RPMI8226 (cell line): ENCODE measurements at regions not wholly inside any gene's neighbourhood (a gene's known extent, or its start where the extent isn't known, plus 50 kb on each side); places are given as distances from the start of the nearest gene placed in this dataset.

ENCODE experiments used
- DNase-seq: peaks from one replicate; pipeline ENCODE4 v3.0.0-alpha.2; 2015

DNA sequence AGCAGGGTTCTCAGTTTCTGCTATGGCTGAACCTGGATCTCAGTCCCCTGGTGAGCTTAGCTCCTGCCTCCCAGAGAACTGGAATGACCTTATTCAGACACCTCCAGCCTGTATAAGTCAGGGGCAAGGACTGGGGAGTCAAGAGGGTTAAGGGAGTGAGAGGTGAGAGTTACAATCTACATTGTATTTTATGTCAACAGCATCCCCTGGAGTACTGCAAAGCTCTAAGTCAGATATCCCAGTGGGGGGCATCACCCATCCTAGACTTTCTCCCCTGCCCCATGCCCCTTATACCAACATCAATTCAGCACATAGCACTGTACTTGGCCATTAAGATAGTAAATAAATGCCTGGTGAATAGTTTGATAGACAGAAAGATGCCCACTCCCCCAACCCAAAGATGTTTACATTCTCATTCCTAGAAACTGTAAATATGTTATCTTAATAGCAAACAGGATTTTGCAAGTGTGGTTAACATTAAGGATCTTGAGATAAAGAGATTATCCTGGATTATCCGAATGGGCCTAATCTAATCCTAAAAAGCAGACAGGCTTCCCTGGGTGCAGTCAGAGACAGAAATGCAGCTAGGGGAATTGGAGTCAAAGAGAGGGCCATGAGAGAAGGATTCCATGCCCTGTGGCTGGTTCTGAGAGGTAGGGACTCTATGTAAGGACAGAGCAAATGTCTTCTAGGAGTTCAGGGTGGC, 132.3 kb upstream of the RASGRP1 start:
- no peak for DNase-seq

GRCh38 chr15:38698254-38698653, 133.6 kb upstream of the RASGRP1 start:
- DNase-seq: no peak

- DNase-seq: peak; percentile 63
Observed at GRCh38 chr15:38699633-38700230, 135.1 kb upstream of the RASGRP1 start.

DNA sequence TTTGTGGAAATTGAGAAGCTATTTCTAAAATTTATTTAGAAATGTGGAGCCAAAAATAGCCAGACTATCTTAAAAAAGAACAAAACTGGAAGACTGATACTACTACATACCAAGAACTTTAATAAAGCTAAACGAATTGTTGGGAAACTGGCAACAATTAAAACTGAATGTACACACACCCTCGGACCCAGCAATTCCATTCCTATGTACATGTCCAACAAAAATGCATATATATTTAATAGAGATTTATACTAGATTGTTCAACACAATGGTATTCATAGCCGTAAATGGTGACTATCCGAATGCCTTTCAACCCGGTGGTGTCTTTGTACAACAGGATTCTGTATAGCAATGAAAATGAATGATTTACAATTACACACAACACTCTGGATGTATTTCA, 136.5 kb upstream of the RASGRP1 start:
- no peak for DNase-seq

GRCh38 chr15:38702178-38702912, 137.7 kb upstream of the RASGRP1 start:
- DNase-seq: peak; percentile 69

GRCh38 chr15:38705436-38706219, 141.0 kb upstream of the RASGRP1 start:
- no peak for DNase-seq

DNA sequence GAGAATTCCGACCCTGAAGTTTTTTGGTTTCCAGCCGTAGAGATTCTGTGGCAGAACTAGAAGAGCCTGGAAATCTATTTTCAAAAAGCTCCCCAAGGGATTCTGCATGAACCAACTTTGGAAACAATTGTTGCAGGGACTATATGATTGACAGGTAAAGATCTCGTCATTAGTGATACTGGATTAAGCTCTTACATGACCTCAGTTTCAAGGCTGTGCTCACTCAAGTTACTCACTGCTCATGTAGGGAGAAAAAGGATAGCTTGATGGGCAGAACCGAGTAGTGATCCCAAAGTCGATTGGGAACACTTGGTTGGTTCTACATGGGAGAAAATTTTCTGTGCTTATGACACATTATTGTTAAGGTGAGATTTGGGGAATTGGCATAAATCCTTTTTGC, 142.3 kb upstream of the RASGRP1 start:
- no peak for DNase-seq

GRCh38 chr15:38707802-38708671, 143.4 kb upstream of the RASGRP1 start:
- peak; percentile 45 for DNase-seq

DNA sequence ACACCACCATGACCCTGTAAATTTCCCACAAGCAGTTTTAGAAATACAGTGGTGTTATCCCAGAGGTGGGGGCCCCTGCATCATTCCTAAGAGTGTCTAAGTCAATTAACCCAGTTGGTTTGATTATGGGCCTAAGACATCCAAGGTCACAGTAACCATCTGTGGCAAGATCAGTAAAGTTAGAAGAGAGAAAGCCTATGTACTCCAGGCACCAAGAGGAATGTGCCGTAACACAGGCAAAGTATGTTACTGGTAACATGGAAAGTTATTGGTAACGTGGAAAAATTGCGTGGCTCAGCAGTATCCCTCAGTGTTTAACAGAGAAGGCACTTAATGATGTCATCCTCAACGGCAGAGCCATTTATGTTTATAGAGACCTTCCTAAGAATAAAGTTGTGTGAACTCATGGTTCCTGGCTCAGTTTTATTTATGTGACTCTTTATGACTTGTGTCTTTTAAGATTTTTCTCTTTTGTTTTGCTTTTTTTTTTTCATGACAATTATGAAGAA, 144.1 kb upstream of the RASGRP1 start:
- no peak for DNase-seq

GRCh38 chr15:38709196-38709595, 144.6 kb upstream of the RASGRP1 start:
- DNase-seq: no peak

- DNase-seq: no peak
Observed at GRCh38 chr15:38714309-38715072, 149.9 kb upstream of the RASGRP1 start.

- DNase-seq: no peak
Observed at GRCh38 chr15:38720893-38721567, 156.4 kb upstream of the RASGRP1 start.

DNA sequence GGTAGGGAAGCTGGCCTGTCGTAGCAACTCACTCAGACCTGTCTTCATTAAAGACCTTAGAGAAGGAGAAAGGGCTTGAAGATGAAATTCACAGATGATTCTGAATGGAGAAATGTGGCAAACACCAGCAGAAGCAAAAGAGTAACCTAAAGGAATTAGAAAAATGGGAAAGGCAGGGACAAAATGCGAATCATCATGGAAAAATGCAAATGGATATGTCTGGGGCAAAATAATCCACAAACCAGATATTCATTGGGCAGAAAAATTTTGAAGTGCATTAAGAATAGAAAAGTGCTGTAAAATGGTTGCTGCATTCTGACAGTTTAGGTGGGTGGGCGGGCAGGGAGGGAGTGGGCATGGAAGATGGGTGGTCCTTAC, 156.9 kb upstream of the RASGRP1 start:
- DNase-seq: no peak

DNA sequence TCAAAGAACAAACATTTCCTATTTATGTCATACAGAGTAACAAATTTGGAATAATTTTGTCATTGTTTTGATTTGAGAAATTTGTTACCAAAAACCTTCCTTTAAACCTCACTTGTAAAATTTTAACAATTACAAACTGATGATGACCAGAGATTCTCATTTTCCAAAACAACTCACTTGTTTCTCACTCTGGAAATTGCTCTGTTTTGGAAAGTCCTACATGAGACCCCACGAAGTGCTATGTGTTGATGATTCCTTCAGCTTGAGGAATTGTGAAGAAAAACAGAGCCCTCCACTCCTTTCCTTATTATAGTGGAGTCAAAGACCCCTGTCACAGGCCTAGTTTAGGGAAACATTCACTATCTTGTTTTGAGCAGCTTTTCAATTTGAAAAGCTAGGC, 157.6 kb upstream of the RASGRP1 start:
- DNase-seq: no peak

DNA sequence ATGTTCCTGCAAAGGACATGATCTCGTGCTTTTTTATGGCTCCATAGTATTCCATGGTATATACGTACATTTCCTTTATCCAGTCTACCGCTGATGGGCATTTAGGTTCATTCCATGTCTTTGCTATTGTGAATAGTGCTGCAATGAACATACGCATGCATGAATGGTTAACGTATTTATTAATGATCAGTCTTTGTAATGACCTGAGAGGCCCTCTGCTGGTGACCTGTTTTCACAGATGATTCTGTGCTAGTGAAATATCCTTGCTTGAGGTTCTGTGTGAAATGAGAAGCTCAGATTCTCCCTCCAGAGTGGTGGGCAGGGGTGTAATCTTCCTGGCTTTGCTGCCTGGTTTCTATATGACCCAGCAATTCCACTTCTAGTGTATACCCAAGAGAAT, 160.2 kb upstream of the RASGRP1 start:
- DNase-seq: no peak

- no peak for DNase-seq
Observed at GRCh38 chr15:38726187-38726586, 161.6 kb upstream of the RASGRP1 start.

DNA sequence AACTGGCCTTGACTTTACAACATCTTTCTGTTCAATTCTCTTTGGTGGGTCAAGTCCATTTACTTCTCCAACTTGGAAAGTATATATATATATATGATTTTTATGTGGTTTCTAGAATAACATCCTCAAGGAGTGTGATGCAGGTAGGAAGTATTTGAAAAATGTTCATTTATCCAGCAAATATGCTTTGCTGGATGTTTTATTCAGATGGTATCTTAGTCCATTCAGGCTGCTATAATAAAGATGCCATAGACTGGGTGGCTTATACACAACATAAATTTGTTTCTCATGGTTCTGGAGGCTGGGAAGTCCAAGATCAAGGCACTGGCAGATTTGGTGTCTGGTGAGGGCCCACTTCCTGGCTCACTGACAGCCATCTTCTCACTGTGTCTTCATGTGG, 168.7 kb upstream of the RASGRP1 start:
- DNase-seq: no peak

- no peak for DNase-seq
Observed at GRCh38 chr15:38740206-38740605, 175.6 kb upstream of the RASGRP1 start.

- no peak for DNase-seq
Observed at GRCh38 chr15:38743147-38743546, 178.5 kb upstream of the RASGRP1 start.

DNA sequence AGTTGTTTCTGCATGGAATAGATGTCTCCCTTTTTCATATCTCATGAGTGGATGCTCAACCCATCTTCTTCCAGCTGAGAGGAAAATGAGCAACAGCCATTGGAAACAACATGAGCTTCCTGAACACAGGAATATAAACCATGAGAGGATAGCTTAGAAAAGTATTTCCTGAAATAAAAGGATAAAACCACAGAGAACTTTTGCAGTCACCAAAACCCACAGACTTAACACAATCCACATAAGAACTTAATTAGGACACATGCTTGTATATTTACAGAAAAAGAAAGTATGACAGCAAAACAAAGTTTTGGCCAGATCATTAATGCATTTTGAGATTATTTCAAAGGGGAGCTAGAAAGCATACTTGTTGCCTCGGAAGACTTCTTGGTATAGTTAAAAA, 180.5 kb upstream of the RASGRP1 start:
- DNase-seq: no peak

- no peak for DNase-seq
Observed at GRCh38 chr15:38745626-38746025, 181.0 kb upstream of the RASGRP1 start.
